Upper lobe of left lung (tissue), 4 donors: ENCODE measurements at regions not wholly inside any gene's neighbourhood (a gene's known extent, or its start where the extent isn't known, plus 50 kb on each side); places are given as distances from the start of the nearest gene placed in this dataset.

Experiments
- CTCF ChIP-seq, 6 experiments: fragments of 450-650 bp in 4 of 6; fragments of 200-600 bp in 2 of 6; sonication (generic) in 2 of 6; IDR thresholded peaks; one replicate each; pipeline ENCODE4 v1.5.1; 2016 to 2019; ENCODE audit warnings: antibody characterized with exemption in 6 of 6
- EP300 ChIP-seq, 4 donors: sonication (generic); formaldehyde crosslinking; IDR thresholded peaks; one replicate each; pipeline ENCODE4 v1.5.1; 2017; ENCODE audit warnings: antibody characterized with exemption in 4 of 4, control low read depth in 2 of 4
- POLR2A ChIP-seq, 4 donors: fragments of 450-650 bp; IDR thresholded peaks; one replicate each; pipeline ENCODE4 v1.5.1; 2016 to 2017; ENCODE audit warnings: antibody characterized with exemption in 4 of 4, mild to moderate bottlenecking in 2 of 4
- POLR2AphosphoS5 ChIP-seq, 2 donors: sonication (generic); formaldehyde crosslinking; IDR thresholded peaks; one replicate each; pipeline ENCODE4 v1.5.1; 2017; ENCODE audit warnings: antibody characterized with exemption in 2 of 2

GRCh38 chr9:94198414-94198813, 60.7 kb upstream of the ZNF169 start:
- TF ChIP-seq CTCF (IDR thresholded peaks at IDR 0.05): no peak
- TF ChIP-seq POLR2A (IDR thresholded peaks at IDR 0.05): no peak
- no peak for TF ChIP-seq EP300 (IDR thresholded peaks at IDR 0.05)
- no peak for TF ChIP-seq POLR2AphosphoS5 (IDR thresholded peaks at IDR 0.05)
